Kidney tubule cell (primary cell): ENCODE measurements at regions not wholly inside any gene's neighbourhood (a gene's known extent, or its start where the extent isn't known, plus 50 kb on each side); places are given as distances from the start of the nearest gene placed in this dataset.

ENCODE experiments used
- DNase-seq: peaks from one replicate; pipeline ENCODE4 v3.0.0-alpha.2; 2018; ENCODE audit warnings: low spot score

GRCh38 chr4:95672811-95673210, 124.0 kb upstream of the UNC5C start:
- no peak for DNase-seq

DNA sequence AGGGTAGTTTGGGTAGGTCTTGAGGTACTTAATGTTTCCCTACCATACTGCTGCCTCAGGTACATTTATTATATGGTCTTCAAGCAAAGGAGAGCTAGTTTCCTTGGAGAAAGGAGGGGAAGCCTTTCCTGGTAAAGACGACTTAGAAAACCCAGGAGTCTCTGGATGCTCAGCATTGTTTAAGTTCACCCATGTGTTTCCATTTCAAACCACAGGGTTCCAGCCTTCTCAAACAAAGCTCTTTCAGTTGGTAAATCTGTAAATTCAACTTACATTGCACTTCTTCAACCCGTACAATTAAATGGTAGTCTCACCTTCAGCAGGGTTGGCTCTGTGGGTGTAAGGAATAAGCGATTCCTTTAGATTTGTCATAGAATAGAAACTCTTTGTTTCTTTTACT, 111.9 kb upstream of the UNC5C start:
- peak; percentile 4 for DNase-seq

GRCh38 chr4:95651891-95652290, 103.1 kb upstream of the UNC5C start:
- no peak for DNase-seq

- no peak for DNase-seq
These were observed 95.6 kb upstream of the UNC5C start for GRCh38 chr4:95644417-95644816.

GRCh38 chr4:95643627-95644026, 94.9 kb upstream of the UNC5C start:
- DNase-seq = no peak

DNA sequence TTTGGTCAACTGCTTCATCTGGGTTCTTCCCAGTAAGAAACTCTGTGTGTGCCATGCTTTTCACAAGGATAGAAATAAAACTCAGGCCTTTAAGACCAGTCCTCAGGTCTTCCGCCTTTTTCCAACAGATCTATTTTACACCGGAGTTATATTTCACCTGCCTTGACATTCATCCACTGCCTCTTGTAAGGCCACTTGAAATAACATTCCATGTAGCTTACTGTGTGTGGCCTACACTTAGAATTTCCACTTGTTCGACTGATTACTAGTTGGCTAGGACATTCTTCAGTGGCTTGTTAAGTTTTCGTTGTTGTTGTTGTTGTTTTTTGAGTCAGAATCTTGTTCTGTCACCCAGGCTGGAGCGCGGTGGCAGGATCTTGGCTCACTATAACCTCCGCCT, 92.8 kb upstream of the UNC5C start:
- DNase-seq = no peak

DNA sequence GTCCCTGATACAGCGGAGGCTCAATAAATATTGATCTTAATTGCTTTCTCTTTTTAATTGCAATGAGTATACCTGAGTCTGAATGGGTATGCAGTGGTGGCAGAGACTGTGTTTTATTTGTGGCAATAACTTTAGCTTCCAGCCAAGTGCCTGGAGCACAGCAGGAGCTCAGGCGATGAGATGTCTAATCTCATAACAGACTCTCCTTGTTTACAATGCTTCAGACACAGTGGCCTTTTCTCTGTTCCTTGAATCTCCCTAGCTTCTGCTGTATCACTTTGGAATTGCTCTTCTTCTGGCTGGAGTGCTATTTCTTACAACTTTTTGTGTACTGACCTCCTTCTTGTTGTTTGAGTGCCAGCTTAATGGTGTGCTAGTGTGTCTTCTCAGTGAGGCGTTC, 91.5 kb upstream of the UNC5C start:
- DNase-seq = no peak

DNA sequence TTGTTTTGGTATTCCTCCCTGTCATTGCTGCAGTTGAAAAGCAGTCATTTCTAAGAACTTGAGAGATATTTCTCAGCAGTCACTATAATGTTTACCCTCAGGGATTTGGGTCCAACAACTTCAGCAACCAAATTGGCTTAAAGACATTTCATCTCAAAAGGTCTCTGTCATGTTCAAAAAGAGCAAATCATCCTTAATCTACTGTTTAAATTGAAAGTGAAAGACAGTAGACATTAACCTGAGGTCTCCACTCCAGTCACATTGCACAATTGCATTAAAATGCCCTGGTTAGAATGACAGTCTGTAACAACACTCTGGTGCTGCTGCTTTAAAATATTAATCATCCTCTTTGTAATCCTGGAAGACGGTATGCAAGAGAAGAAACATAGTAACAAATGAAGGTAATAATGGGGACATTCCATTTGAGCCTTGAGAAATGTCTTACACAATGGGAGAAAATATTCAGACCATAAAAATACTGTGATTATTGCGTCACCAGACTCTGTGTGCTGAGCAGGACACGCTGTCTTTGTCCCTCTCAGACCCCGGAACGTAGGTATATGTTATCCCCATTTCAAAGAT, 90.2 kb upstream of the UNC5C start:
- no peak for DNase-seq

DNA sequence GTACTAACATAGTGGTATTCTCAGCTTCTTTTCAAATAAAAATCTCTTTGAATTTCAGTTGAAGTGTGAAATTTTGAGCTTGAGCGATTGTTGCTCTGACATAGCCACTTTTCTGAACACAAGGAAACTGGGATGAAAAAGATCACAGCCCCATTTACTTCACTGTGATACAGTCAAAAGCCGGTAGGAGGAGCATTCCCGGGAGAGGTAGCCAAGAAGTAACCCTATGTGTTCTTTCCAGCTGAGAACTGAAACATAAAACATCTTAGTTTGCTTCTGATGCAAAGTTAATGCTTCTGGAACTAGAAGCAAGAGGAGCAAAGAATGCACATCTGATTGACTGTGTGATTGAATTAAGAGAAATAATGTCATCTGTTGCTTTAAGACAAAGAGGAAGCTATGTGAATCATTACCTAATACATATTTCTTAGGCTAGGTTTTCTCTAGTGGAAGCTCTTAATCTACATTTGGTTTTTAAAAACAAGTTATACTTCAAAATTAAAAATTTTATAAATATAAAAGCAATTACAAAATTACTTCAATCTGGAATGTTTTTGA, 88.3 kb upstream of the UNC5C start:
- DNase-seq = peak; percentile 25

GRCh38 chr4:95636061-95636460, 87.3 kb upstream of the UNC5C start:
- DNase-seq = no peak

- no peak for DNase-seq
These were observed 78.9 kb upstream of the UNC5C start for GRCh38 chr4:95627709-95628108.

DNA sequence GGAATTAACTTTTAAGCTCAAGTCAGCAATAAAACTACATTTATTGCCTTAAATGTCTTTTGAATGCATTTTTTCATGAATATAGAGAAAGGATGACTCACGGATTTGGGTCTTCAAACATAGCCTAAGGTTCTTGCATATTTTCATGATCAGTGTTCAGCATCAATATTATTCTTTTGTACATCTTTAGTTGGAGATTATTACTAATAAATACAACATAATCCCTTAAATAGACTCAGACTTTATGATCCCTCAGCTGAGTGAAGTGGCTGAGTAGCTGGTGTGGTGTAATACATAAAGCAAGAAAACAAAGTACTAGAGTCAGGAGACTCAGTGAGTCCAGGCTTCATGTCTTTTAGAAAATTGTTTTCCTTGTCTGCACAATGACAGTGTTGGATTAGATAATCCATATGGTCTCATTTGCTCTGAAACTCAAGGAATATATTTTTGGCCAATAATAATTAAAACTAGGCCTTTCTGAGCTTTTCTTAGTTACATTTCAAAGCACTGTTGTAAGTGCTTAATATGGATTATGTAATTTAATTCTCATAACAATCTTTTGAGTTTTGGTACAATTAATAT, 78.3 kb upstream of the UNC5C start:
- DNase-seq = no peak

DNA sequence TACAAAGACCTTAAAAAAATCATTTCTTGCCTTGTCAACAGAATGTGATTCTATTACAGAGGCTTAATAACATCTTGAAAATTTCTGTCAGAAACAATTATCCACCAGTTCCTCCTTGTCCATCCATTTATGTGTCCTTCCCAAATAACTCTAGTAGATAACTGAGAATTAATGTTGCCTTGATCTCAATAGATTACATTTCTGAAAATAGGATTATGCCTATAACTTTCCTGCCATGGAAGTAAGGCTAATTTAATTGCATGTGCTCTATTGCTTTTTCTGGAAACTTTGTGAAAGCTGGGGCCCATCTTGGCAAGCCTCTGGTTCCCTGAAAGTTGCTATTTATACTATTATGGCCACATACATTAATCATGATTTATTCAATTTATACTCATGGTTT, 76.2 kb upstream of the UNC5C start:
- DNase-seq = no peak

DNA sequence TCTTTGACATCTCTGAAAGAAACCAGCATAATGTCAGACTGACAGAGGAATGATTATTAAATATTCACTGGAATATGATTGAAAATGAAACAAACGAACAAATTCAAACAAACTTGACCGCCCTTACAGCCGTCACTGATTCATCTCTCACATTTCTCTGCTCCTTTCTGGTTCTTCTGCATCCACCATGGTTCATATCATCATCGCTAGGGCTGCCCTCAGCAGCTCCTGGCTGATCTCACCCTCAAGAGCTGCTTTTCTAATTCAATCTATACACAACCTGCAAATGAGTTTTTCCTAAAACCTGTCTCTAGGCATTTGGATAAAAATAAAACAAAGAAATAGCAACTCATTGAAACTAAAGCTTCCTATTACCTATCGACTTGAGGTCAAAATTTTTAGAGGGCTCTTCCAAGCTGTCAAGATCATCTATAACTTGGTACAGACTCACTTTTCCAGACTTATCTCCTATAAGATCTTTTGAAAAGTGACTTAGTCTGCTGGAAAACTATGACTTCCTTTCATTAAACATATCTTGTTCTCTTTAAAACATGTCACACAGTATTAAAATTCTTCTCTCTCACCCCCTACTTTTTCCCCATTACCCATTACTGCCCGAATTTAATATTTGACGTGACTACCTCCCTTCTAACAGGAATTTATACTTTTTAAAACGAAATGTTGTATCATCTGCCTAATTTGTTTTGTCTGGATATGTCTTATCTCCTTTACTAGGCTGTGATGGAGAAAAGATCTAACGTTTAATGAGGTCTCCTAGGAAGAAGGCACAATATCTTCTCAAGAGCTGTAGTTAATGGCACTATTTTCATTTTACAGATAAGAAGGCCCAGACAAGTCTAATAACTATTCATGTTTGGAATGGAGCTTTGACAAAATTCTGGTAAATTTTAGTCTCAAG, 71.0 kb upstream of the UNC5C start:
- DNase-seq = no peak

DNA sequence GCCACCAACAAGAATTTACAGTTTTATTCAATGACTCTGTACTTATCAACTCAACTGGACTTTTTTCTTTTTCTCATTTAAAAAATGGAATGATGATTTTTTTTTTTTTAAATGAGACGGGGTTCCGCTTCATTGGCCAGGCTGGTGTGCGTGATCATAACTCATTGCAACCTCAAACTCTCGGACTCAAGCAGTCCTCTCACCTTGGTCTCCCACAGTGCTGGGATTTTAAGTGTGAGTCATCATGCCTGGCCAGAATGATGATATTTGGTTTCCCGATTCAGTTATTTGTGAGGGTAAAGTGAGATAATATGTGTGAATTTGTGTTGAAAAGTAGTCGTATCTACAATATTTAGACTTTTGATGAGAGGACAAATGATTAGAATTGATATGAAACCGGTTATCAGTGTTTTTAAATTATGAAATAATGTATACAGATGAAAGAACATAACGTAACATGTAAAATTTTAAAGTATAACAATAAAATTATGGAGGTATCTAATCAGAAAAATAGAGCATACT, 66.0 kb upstream of the UNC5C start:
- peak; percentile 7 for DNase-seq

DNA sequence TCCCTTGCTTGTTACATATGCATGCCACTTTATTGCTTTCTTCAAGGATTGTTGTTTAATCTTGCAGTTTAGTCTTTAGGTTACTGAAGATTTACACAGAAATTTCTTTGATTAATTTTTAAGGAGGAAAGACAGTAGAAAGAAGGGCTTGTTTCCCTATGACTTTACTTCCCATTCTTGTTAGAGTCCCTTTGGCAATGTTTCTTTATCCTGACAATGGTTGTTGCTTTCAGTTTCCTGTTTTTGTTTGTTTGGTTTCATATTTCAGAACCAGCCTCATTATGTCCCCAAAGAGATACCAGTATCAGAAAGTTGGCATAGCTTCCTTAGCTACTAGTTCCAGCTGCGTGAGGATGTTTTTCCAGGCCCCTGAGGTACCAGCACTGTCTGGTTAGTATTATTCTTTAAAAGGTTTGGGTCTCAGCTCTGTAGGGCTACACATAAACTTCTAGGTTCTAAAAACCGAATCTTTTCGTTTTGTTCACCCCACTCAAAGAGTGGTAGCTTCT, 61.3 kb upstream of the UNC5C start:
- no peak for DNase-seq

DNA sequence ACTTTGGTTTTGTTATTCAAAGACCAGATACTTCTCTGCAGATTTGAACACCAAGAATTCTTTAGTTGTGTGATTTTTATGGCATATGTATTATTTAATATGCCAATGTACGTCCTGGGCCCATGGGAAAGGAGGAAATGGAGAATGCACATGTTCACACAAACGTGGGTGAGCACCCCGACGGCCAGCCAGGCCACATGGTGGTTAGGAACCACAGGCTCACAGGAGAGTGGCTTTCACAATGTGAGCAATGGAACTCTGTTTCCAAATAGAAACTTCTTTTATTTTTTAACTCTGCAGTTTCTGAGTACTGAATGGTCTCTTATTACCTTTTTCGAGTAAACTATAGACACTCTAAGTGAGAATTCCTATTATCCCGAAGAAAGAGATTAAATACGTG, 58.0 kb upstream of the UNC5C start:
- no peak for DNase-seq

DNA sequence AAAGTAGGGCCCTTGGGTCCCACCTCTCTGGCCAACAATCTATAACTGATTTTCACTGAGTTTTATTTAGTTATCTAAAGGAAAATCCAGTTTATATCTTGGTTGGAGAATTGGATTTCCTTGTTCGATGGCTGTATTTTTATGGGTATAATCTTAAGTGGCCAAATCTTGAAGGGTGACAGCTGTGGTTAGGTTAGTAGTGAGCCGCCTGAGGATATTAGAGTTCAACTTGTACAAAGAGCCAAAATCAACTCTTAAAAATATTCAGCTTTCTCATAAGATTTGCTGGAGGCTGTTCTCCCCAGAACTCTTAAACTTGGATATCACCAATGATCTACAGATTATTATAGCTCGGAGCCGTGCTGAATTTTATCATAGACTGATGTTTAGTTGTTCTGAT, 54.6 kb upstream of the UNC5C start:
- no peak for DNase-seq

GRCh38 chr4:95602872-95603271, 54.1 kb upstream of the UNC5C start:
- no peak for DNase-seq

DNA sequence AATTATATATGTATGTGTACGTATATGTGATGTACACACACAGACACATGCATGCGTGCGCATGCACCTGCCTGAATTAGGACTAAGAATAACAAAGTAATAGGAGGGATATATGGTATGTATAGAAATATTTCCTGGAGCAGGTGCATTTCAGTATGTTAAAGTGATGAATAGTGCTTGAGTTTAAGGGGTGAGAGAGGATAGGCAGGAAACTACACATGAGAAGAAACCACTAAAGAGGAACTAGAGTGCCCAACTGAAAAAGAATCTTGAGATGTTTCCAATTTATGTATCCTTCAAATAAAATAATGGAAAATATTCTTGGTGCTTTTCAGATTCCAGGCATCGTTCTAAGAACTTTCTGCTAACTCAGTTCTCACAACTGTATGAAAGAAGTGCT, 52.6 kb upstream of the UNC5C start:
- no peak for DNase-seq

GRCh38 chr4:95599777-95600400, 51.1 kb upstream of the UNC5C start:
- DNase-seq = no peak
